HG03097 (cell line): ENCODE measurements at regions not wholly inside any gene's neighbourhood (a gene's known extent, or its start where the extent isn't known, plus 50 kb on each side); places are given as distances from the start of the nearest gene placed in this dataset.
A peak's percentile ranks its signal among the peaks of the same experiment; 100 is the strongest.
"Not testable (repeated sequence)": the region's sequence is repeated elsewhere in the genome, so short reads cannot be mapped to it uniquely, and the experiment has no call there.

Experiments
- ATAC-seq: cut with Tn5 transposase; IDR thresholded peaks from one replicate; pipeline ENCODE4 v1.9.1; 2021; ENCODE audit not compliant: unreplicated experiment, low FRiP score

GRCh38 chr9:88831713-88832407, 159.4 kb upstream of the S1PR3 start:
- ATAC-seq: no peak

GRCh38 chr9:88833946-88834345, 157.3 kb upstream of the S1PR3 start:
- ATAC-seq: no peak

- ATAC-seq: peak; percentile 79
These were observed 156.2 kb upstream of the S1PR3 start for GRCh38 chr9:88835038-88835466.

GRCh38 chr9:88835772-88836171, 155.5 kb upstream of the S1PR3 start:
- no peak for ATAC-seq

GRCh38 chr9:88837731-88838130, 153.5 kb upstream of the S1PR3 start:
- ATAC-seq: no peak

GRCh38 chr9:88849878-88850277, 141.4 kb upstream of the S1PR3 start:
- ATAC-seq: not testable (repeated sequence)

GRCh38 chr9:88852794-88853193, 138.5 kb upstream of the S1PR3 start:
- ATAC-seq: no peak

- ATAC-seq: no peak
These were observed 120.6 kb upstream of the S1PR3 start for GRCh38 chr9:88870627-88871026.

- ATAC-seq: no peak
These were observed 119.6 kb upstream of the S1PR3 start for GRCh38 chr9:88871669-88872068.

- no peak for ATAC-seq
These were observed 118.9 kb upstream of the S1PR3 start for GRCh38 chr9:88872192-88872946.

GRCh38 chr9:88873635-88874034, 117.6 kb upstream of the S1PR3 start:
- no peak for ATAC-seq

- ATAC-seq: no peak
These were observed 116.9 kb upstream of the S1PR3 start for GRCh38 chr9:88874391-88874790.

- ATAC-seq: no peak
These were observed 115.7 kb upstream of the S1PR3 start for GRCh38 chr9:88875400-88876120.

- ATAC-seq: no peak
These were observed 111.1 kb upstream of the S1PR3 start for GRCh38 chr9:88880199-88880598.

- not testable (repeated sequence) for ATAC-seq
These were observed 107.0 kb upstream of the S1PR3 start for GRCh38 chr9:88884291-88884690.

- not testable (repeated sequence) for ATAC-seq
These were observed 104.5 kb upstream of the S1PR3 start for GRCh38 chr9:88886762-88887161.

GRCh38 chr9:88889386-88889785, 101.9 kb upstream of the S1PR3 start:
- no peak for ATAC-seq

- ATAC-seq: no peak
These were observed 100.7 kb upstream of the S1PR3 start for GRCh38 chr9:88890546-88890945.

GRCh38 chr9:88891040-88891439, 100.2 kb upstream of the S1PR3 start:
- ATAC-seq: no peak

- no peak for ATAC-seq
These were observed 98.5 kb upstream of the S1PR3 start for GRCh38 chr9:88892724-88893123.

GRCh38 chr9:88897081-88897480, 94.2 kb upstream of the S1PR3 start:
- no peak for ATAC-seq
